ENCODE measurements at regions not wholly inside any gene's neighbourhood (a gene's known extent, or its start where the extent isn't known, plus 50 kb on each side); places are given as distances from the start of the nearest gene placed in this dataset.

DNA sequence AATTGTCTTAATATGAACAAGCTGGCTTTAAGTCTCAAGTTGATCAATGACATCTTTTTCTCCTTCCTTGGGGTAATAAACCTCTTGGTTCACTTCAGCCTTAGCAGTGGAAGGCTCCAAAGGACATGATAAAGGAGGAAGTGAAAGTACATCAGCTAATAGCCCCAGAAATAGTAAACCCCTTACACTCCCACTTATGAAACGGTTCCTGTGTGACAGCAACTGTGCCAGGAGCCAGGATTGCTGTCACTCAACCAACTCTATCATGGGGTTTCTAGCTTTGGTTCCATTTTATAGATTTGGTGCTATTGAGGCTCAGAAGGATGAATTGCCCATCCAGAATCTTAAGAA lies 216.7 kb downstream of the ABHD5 start:
- TF ChIP-seq, protein P1, sequence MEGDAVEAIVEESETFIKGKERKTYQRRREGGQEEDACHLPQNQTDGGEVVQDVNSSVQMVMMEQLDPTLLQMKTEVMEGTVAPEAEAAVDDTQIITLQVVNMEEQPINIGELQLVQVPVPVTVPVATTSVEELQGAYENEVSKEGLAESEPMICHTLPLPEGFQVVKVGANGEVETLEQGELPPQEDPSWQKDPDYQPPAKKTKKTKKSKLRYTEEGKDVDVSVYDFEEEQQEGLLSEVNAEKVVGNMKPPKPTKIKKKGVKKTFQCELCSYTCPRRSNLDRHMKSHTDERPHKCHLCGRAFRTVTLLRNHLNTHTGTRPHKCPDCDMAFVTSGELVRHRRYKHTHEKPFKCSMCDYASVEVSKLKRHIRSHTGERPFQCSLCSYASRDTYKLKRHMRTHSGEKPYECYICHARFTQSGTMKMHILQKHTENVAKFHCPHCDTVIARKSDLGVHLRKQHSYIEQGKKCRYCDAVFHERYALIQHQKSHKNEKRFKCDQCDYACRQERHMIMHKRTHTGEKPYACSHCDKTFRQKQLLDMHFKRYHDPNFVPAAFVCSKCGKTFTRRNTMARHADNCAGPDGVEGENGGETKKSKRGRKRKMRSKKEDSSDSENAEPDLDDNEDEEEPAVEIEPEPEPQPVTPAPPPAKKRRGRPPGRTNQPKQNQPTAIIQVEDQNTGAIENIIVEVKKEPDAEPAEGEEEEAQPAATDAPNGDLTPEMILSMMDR (conservative IDR thresholded peaks at IDR 0.05 in 1 of 2, IDR thresholded peaks at IDR 0.05 in 1 of 2; ENCODE audit: extremely low read depth in 1 of 2, insufficient read depth in 1 of 2, low read depth in 1 of 2, low read length in 2 of 2) = no peak
- no peak for TF ChIP-seq EZH2 (IDR thresholded peaks at IDR 0.05; ENCODE audit: borderline replicate concordance, low read length)

Measured in mammary epithelial cell (primary cell).